Endothelial cell (in vitro differentiated cells): ENCODE measurements at regions not wholly inside any gene's neighbourhood (a gene's known extent, or its start where the extent isn't known, plus 50 kb on each side); places are given as distances from the start of the nearest gene placed in this dataset.

Experiments
- DNase-seq: peaks from one replicate; pipeline ENCODE4 v3.0.0; 2021; ENCODE audit warnings: low spot score
- H3K27ac Mint-ChIP-seq: one replicate; pipeline ENCODE4 v1.8.0; 2021; ENCODE audit warnings: mixed read lengths, inconsistent platforms; ENCODE audit not compliant: unreplicated experiment
- H3K27me3 Mint-ChIP-seq: one replicate; pipeline ENCODE4 v1.8.0; 2021; ENCODE audit warnings: mild to moderate bottlenecking, moderate library complexity, mixed read lengths, inconsistent platforms; ENCODE audit not compliant: unreplicated experiment
- H3K36me3 Mint-ChIP-seq: one replicate; pipeline ENCODE4 v1.8.0; 2021; ENCODE audit warnings: mild to moderate bottlenecking, low read depth, mixed read lengths, inconsistent platforms; ENCODE audit not compliant: unreplicated experiment
- H3K4me1 Mint-ChIP-seq: one replicate; pipeline ENCODE4 v1.8.0; 2021; ENCODE audit warnings: mild to moderate bottlenecking, mixed read lengths, inconsistent platforms; ENCODE audit not compliant: unreplicated experiment
- H3K4me3 Mint-ChIP-seq: one replicate; pipeline ENCODE4 v1.8.0; 2021; ENCODE audit warnings: mild to moderate bottlenecking, mixed read lengths, inconsistent platforms; ENCODE audit not compliant: unreplicated experiment
- H3K9me3 Mint-ChIP-seq: one replicate; pipeline ENCODE4 v1.8.0; 2021; ENCODE audit warnings: mixed read lengths, inconsistent platforms; ENCODE audit not compliant: unreplicated experiment
- CTCF ChIP-seq: fragments of 200-600 bp; sonication (generic); IDR thresholded peaks from one replicate; pipeline ENCODE4 v1.5.0; 2021; ENCODE audit warnings: antibody characterized with exemption; ENCODE audit not compliant: unreplicated experiment

DNA sequence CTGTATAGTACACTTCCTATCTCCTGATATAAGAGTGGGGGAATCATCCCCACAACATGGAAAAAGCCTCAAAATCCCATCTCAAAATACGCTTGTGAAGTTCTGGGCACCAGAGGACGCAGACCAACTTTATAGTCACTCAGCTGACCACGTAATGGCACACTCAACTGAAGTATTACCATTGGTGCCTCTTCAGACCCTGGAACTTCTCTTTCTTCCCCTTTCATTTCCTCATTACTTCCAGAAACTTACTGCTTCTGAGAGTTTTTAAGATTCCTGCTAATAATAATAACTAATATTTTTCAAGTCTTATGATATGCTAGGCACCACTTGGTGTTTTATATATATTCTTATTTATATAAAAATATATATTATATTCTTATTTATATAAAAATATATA lies 202.6 kb downstream of the PTPRC start:
- no peak for TF ChIP-seq CTCF
- Mint-ChIP-seq H3K36me3 (no peaks in the 10 kb centered on the region), H3K27ac (no peak overlapping the region), H3K9me3 (no peaks in the 10 kb centered on the region), H3K27me3 (no peaks in the 10 kb centered on the region), H3K4me1 (no peaks in the 10 kb centered on the region), H3K4me3 (no peak overlapping the region)
- no peak for DNase-seq

DNA sequence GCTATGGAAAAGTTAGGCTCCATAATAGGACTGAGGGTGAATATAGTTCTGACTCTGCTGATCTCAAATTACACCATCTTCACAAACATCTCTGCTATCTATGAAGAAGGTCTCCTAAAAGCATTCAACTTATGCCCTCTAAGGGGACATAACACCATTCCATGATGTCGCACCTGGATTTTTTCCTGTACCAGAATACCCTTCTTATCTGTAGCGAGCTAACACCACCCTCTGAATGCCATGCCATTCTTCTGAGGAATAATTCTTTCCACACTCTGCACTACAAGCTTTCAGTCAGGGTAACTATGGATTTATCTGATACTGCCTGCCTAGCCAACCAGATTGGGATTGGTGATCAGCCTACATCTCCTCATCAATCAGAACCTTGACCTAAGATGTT lies 203.8 kb downstream of the PTPRC start:
- TF ChIP-seq CTCF: no peak
- Mint-ChIP-seq H3K4me3 (no peak overlapping the region), H3K36me3 (no peaks in the 10 kb centered on the region), H3K27me3 (no peaks in the 10 kb centered on the region), H3K27ac (no peak overlapping the region), H3K4me1 (no peaks in the 10 kb centered on the region), H3K9me3 (no peaks in the 10 kb centered on the region)
- no peak for DNase-seq

GRCh38 chr1:198845271-198845670 lies 206.4 kb downstream of the PTPRC start:
- TF ChIP-seq CTCF: no peak
- no peaks in the 10 kb centered on the region for H3K36me3 Mint-ChIP-seq
- no peak overlapping the region for H3K4me3 Mint-ChIP-seq

DNA sequence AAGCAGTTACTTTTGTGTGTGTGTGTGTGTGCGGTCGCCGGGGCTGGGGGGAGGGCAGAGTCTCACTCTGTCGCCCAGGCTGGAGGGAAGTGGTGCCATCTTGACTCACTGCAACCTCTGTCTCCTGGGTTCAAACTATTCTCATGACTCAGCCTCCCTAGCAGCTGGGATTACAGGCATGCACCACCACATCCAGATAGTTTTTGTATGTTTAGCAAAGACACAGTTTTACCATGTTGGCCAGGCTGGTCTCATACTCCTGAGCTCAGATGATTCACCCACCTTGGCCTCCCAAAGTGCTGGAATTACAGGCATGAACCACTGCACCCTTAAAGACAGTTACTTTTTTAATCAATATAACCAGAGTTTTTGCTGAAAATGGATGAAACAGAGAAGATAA lies 207.0 kb downstream of the PTPRC start:
- DNase-seq: no peak
- Mint-ChIP-seq H3K4me1 (no peaks in the 10 kb centered on the region), H3K27me3 (no peaks in the 10 kb centered on the region), H3K27ac (no peak overlapping the region), H3K4me3 (no peak overlapping the region), H3K36me3 (no peaks in the 10 kb centered on the region), H3K9me3 (no peaks in the 10 kb centered on the region)
- no peak for TF ChIP-seq CTCF

More at GRCh38 chr1:198845271-198845670, 206.4 kb downstream of the PTPRC start:
- Mint-ChIP-seq H3K9me3 (no peaks in the 10 kb centered on the region), H3K4me1 (no peaks in the 10 kb centered on the region), H3K27ac (no peak overlapping the region), H3K27me3 (no peaks in the 10 kb centered on the region)
- DNase-seq: no peak

DNA sequence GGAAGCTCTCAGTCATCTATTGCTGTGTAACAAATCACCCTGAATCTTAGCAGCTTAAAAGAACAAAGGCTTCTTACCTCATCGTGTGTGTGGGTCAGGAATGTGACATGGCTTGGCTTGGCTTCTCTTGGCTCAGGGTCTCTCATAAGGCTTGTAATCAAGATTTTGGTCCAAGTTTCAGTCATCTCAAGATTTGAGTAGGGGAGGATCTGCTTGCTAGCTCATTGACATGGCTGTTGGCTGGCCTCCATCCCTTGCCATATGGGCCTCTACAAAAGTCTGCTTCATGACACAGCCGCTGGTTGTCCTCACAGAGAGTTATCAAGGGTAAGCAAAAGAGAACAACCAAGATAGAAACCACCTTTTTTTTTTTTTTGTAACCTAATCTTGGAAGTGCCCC lies 207.7 kb downstream of the PTPRC start:
- Mint-ChIP-seq H3K4me3 (no peak overlapping the region), H3K27ac (no peak overlapping the region), H3K36me3 (no peaks in the 10 kb centered on the region), H3K9me3 (no peaks in the 10 kb centered on the region), H3K4me1 (no peaks in the 10 kb centered on the region), H3K27me3 (no peaks in the 10 kb centered on the region)
- DNase-seq: no peak
- no peak for TF ChIP-seq CTCF
